Stimulated activated naive B cell treated with anti-CD40 and anti-IgM and Interleukin-4, amounts not matched to agents 10 μg/mL and 1 μg/mL and 100 μg/mL, for 72 hours (primary cell): ENCODE measurements at regions not wholly inside any gene's neighbourhood (a gene's known extent, or its start where the extent isn't known, plus 50 kb on each side); places are given as distances from the start of the nearest gene placed in this dataset.

Source experiments
- ATAC-seq, 2 donors: fragments of 150-1000 bp; cut with Tn5 transposase; replicated peaks; 2 replicates each; pipeline ENCODE4 v1.10.0; 2021; ENCODE audit warnings: moderate library complexity in 1 of 2
- DNase-seq: peaks from one replicate; pipeline ENCODE4 v3.0.0; 2021
- H3K27ac Mint-ChIP-seq: one replicate; pipeline ENCODE4 v1.8.0; 2022; ENCODE audit warnings: mild to moderate bottlenecking, mixed read lengths
- H3K27me3 Mint-ChIP-seq, 2 donors: one replicate each; pipeline ENCODE4 v1.8.0; 2022; ENCODE audit warnings: mixed read lengths in 2 of 2
- H3K36me3 Mint-ChIP-seq, 2 donors: one replicate each; pipeline ENCODE4 v1.8.0; 2022; ENCODE audit warnings: mixed read lengths in 2 of 2, mild to moderate bottlenecking in 1 of 2
- H3K4me1 Mint-ChIP-seq, 2 donors: one replicate each; pipeline ENCODE4 v1.8.0; 2022; ENCODE audit warnings: mixed read lengths in 2 of 2, mild to moderate bottlenecking in 1 of 2
- H3K4me3 Mint-ChIP-seq, 2 donors: one replicate each; pipeline ENCODE4 v1.8.0; 2022; ENCODE audit warnings: mild to moderate bottlenecking in 2 of 2, mixed read lengths in 2 of 2, moderate library complexity in 1 of 2
- H3K9me3 Mint-ChIP-seq, 2 donors: one replicate each; pipeline ENCODE4 v1.8.0; 2022; ENCODE audit warnings: mixed read lengths in 2 of 2, mild to moderate bottlenecking in 1 of 2

GRCh38 chr20:57030611-57031600 is 235.5 kb downstream of the BMP7 start:
- peak in 1 of 2 donors; percentile 16 for ATAC-seq
- Mint-ChIP-seq H3K4me3 (no peak overlapping the region), H3K9me3 (peaks cover 3 to 9% of the 10 kb centered on the region in 2 donors), H3K27me3 (peaks cover 23 to 37% of the 10 kb centered on the region in 2 donors), H3K36me3 (no peaks in the 10 kb centered on the region), H3K4me1 (peaks cover 0 to 5% of the 10 kb centered on the region in 2 donors), H3K27ac (no peak overlapping the region)
- DNase-seq, result no peak

GRCh38 chr20:57031867-57032355 is 234.5 kb downstream of the BMP7 start:
- Mint-ChIP-seq H3K27ac (no peak overlapping the region), H3K4me1 (peaks cover 0 to 5% of the 10 kb centered on the region in 2 donors), H3K36me3 (no peaks in the 10 kb centered on the region), H3K27me3 (peaks cover 31 to 45% of the 10 kb centered on the region in 2 donors), H3K4me3 (no peak overlapping the region), H3K9me3 (peaks cover 3 to 9% of the 10 kb centered on the region in 2 donors)
- DNase-seq (no peak), ATAC-seq (no peak)

GRCh38 chr20:57032847-57033246 is 233.6 kb downstream of the BMP7 start:
- Mint-ChIP-seq H3K27ac (no peak overlapping the region), H3K4me1 (peaks cover 0 to 5% of the 10 kb centered on the region in 2 donors), H3K36me3 (no peaks in the 10 kb centered on the region), H3K4me3 (no peak overlapping the region), H3K9me3 (peaks cover 5 to 9% of the 10 kb centered on the region in 2 donors), H3K27me3 (peaks cover 31 to 41% of the 10 kb centered on the region in 2 donors)
- ATAC-seq (no peak), DNase-seq (no peak)

GRCh38 chr20:57034001-57034400 is 232.4 kb downstream of the BMP7 start:
- Mint-ChIP-seq H3K4me1 (peaks cover 0 to 5% of the 10 kb centered on the region in 2 donors), H3K4me3 (no peak overlapping the region), H3K9me3 (peaks cover 5 to 9% of the 10 kb centered on the region in 2 donors), H3K27me3 (peaks cover 31 to 37% of the 10 kb centered on the region in 2 donors), H3K36me3 (no peaks in the 10 kb centered on the region), H3K27ac (no peak overlapping the region)
- ATAC-seq (no peak), DNase-seq (no peak)

DNA sequence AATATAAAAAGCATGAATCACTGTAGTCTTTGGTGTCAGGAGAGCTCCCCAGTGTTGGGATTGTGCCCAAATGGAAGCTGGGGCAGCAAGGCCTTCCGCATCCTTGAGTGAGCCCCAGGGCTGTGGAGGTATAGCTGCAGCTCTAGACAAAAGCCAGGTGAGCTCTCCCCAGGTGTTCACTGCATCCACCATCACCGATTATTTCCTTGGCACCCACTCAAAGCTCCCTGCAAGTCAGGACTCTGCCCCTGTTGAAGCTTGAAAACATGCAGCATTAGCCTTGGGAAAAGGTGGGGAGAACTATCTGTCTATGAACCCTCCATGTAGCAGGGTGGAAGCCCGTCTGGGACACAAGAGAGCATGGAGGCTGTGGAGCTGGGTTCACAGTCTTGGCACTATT is 228.8 kb downstream of the BMP7 start:
- no peaks in the 10 kb centered on the region for H3K36me3 Mint-ChIP-seq
- H3K4me1 Mint-ChIP-seq, result no peaks in the 10 kb centered on the region
- ATAC-seq, result no peak
- H3K4me3 Mint-ChIP-seq, result no peak overlapping the region
- H3K27ac Mint-ChIP-seq, result no peak overlapping the region
- DNase-seq, result no peak
- H3K9me3 Mint-ChIP-seq, result peaks cover 1 to 5% of the 10 kb centered on the region in 2 donors
- H3K27me3 Mint-ChIP-seq, result peaks cover 22 to 25% of the 10 kb centered on the region in 2 donors

GRCh38 chr20:57038608-57039440 is 227.6 kb downstream of the BMP7 start:
- DNase-seq (no peak), ATAC-seq (no peak)
- no peaks in the 10 kb centered on the region for H3K36me3 Mint-ChIP-seq
- H3K4me1 Mint-ChIP-seq, result no peaks in the 10 kb centered on the region
- no peak overlapping the region for H3K4me3 Mint-ChIP-seq
- peaks cover 1 to 5% of the 10 kb centered on the region in 2 donors for H3K9me3 Mint-ChIP-seq
- peaks cover 12 to 20% of the 10 kb centered on the region in 2 donors for H3K27me3 Mint-ChIP-seq
- H3K27ac Mint-ChIP-seq, result no peak overlapping the region

- ATAC-seq (no peak), DNase-seq (no peak)
- Mint-ChIP-seq H3K27me3 (peaks cover 12 to 15% of the 10 kb centered on the region in 2 donors), H3K4me3 (no peak overlapping the region), H3K36me3 (no peaks in the 10 kb centered on the region), H3K4me1 (no peaks in the 10 kb centered on the region), H3K9me3 (peaks cover 0 to 1% of the 10 kb centered on the region in 2 donors), H3K27ac (no peak overlapping the region)
Observed at GRCh38 chr20:57040466-57040865, 226.0 kb downstream of the BMP7 start.

GRCh38 chr20:57040924-57041323 is 225.5 kb downstream of the BMP7 start:
- DNase-seq, result no peak
- no peaks in the 10 kb centered on the region for H3K36me3 Mint-ChIP-seq

GRCh38 chr20:57043091-57043490 is 223.3 kb downstream of the BMP7 start:
- Mint-ChIP-seq H3K4me1 (no peaks in the 10 kb centered on the region), H3K9me3 (no peaks in the 10 kb centered on the region), H3K27me3 (peaks cover 10 to 17% of the 10 kb centered on the region in 2 donors), H3K36me3 (no peaks in the 10 kb centered on the region), H3K27ac (no peak overlapping the region), H3K4me3 (no peak overlapping the region)
- DNase-seq (no peak), ATAC-seq (no peak)

More at GRCh38 chr20:57040924-57041323, 225.5 kb downstream of the BMP7 start:
- no peak overlapping the region for H3K27ac Mint-ChIP-seq
- ATAC-seq, result no peak
- H3K4me3 Mint-ChIP-seq, result no peak overlapping the region
- no peaks in the 10 kb centered on the region for H3K4me1 Mint-ChIP-seq
- H3K9me3 Mint-ChIP-seq, result peaks cover 0 to 1% of the 10 kb centered on the region in 2 donors
- H3K27me3 Mint-ChIP-seq, result peaks cover 8 to 12% of the 10 kb centered on the region in 2 donors

GRCh38 chr20:57043669-57044268 is 222.7 kb downstream of the BMP7 start:
- H3K9me3 Mint-ChIP-seq, result no peaks in the 10 kb centered on the region
- ATAC-seq, result no peak
- no peaks in the 10 kb centered on the region for H3K4me1 Mint-ChIP-seq

DNA sequence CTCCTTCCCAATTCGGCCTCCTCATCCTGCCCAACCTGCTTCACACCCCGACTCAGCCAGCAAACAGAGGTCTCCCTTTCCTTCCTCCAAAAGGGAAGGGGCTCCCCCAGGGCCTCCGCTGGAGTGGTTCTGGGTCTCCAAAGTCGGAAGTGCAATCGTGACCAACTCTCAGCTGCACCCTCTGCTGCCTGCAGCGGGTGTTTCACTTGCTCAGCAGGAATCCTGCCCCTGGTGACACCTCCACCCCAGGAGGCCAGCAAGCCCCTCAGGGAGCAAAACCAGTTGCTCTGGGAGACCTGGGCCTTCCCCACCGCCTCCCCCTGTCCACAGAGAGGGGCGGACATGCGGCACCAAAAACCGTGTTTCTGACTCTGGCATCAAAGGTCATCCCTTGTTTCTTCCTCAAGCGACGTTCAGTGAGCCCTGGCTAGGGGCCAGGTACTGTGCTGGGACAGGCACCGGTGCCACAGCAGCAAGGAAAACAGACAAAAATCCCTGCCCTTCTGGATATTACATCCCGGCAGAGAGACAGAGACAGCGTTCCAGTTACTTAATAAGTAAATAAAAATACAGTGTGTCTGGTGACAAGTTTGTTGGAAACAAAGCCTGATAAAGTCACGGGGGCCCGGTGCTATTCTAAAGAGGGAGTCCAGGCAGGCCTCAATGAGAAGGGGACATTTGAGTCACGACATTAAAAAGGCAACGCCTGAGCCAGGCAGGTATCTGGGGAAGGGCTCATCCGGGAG is 219.0 kb downstream of the BMP7 start:
- H3K9me3 Mint-ChIP-seq, result no peaks in the 10 kb centered on the region
- DNase-seq (no peak), ATAC-seq (no peak)
- peak overlapping the region; percentile 3 for H3K27ac Mint-ChIP-seq
- no peaks in the 10 kb centered on the region for H3K4me1 Mint-ChIP-seq
- peaks cover 19 to 25% of the 10 kb centered on the region in 2 donors for H3K27me3 Mint-ChIP-seq
- no peak overlapping the region for H3K4me3 Mint-ChIP-seq
- H3K36me3 Mint-ChIP-seq, result no peaks in the 10 kb centered on the region

More at GRCh38 chr20:57043669-57044268, 222.7 kb downstream of the BMP7 start:
- no peak for DNase-seq
- H3K27me3 Mint-ChIP-seq, result peaks cover 16 to 19% of the 10 kb centered on the region in 2 donors
- no peak overlapping the region for H3K4me3 Mint-ChIP-seq
- no peaks in the 10 kb centered on the region for H3K36me3 Mint-ChIP-seq
- no peak overlapping the region for H3K27ac Mint-ChIP-seq

GRCh38 chr20:57048027-57048869 is 218.2 kb downstream of the BMP7 start:
- Mint-ChIP-seq H3K27ac (no peak overlapping the region), H3K9me3 (peaks cover 2 to 4% of the 10 kb centered on the region in 2 donors), H3K4me1 (no peaks in the 10 kb centered on the region), H3K36me3 (no peaks in the 10 kb centered on the region), H3K27me3 (peaks cover 19 to 25% of the 10 kb centered on the region in 2 donors), H3K4me3 (no peak overlapping the region)
- DNase-seq (no peak), ATAC-seq (peak; percentile 53 to 68)
